ENCODE measurements at regions not wholly inside any gene's neighbourhood (a gene's known extent, or its start where the extent isn't known, plus 50 kb on each side); places are given as distances from the start of the nearest gene placed in this dataset.

GRCh38 chr7:155864271-155864985 lies 52.2 kb upstream of the SHH start:
- H3K36me3 Mint-ChIP-seq (ENCODE audit: low read depth), result no peaks in the 10 kb centered on the region
- no peaks in the 10 kb centered on the region for H3K9me3 Mint-ChIP-seq

GRCh38 chr7:155863721-155864151 lies 51.5 kb upstream of the SHH start:
- H3K27me3 Mint-ChIP-seq, result no peaks in the 10 kb centered on the region
- intact Hi-C loops (cut with micrococcal nuclease), result no loop called here
- H3K4me3 Mint-ChIP-seq, result no peak overlapping the region
- no peak for DNase-seq
- no peaks in the 10 kb centered on the region for H3K36me3 Mint-ChIP-seq (ENCODE audit: low read depth)
- no peaks in the 10 kb centered on the region for H3K4me1 Mint-ChIP-seq
- H3K9me3 Mint-ChIP-seq, result no peaks in the 10 kb centered on the region
- no peak overlapping the region for H3K27ac Mint-ChIP-seq

More at GRCh38 chr7:155864271-155864985, 52.2 kb upstream of the SHH start:
- H3K27me3 Mint-ChIP-seq, result no peaks in the 10 kb centered on the region
- no peaks in the 10 kb centered on the region for H3K4me1 Mint-ChIP-seq
- H3K27ac Mint-ChIP-seq, result no peak overlapping the region
- DNase-seq, result no peak
- no peak overlapping the region for H3K4me3 Mint-ChIP-seq
- intact Hi-C loops (cut with micrococcal nuclease), result no loop called here

GRCh38 chr7:155862123-155862892 lies 50.0 kb upstream of the SHH start:
- Mint-ChIP-seq H3K9me3 (no peaks in the 10 kb centered on the region), H3K27me3 (no peaks in the 10 kb centered on the region), H3K4me1 (no peaks in the 10 kb centered on the region), H3K27ac (no peak overlapping the region), H3K36me3 (ENCODE audit: low read depth) (no peaks in the 10 kb centered on the region), H3K4me3 (no peak overlapping the region)
- intact Hi-C loops (cut with micrococcal nuclease), result no loop called here
- no peak for DNase-seq
